Trophoblast cell (in vitro differentiated cells and primary cell): ENCODE measurements at regions not wholly inside any gene's neighbourhood (a gene's known extent, or its start where the extent isn't known, plus 50 kb on each side); places are given as distances from the start of the nearest gene placed in this dataset.

Experiments
- DNase-seq, 2 donors: peaks; one replicate each; pipeline ENCODE4 v3.0.0-alpha.2; 2016
- H2AFZ ChIP-seq: 2 replicates; pipeline ENCODE4 v1.6.1; 2013; ENCODE audit warnings: low read length, moderate library complexity, mild to moderate bottlenecking; ENCODE audit not compliant: insufficient read depth, poor library complexity
- H2AK5ac ChIP-seq: 2 replicates; pipeline ENCODE4 v1.6.1; 2013; ENCODE audit warnings: mild to moderate bottlenecking, low read length
- H2BK120ac ChIP-seq: 2 replicates; pipeline ENCODE4 v1.6.1; 2013; ENCODE audit warnings: low read length, mild to moderate bottlenecking, moderate library complexity; ENCODE audit not compliant: insufficient read depth, poor library complexity
- H2BK12ac ChIP-seq: 2 replicates; pipeline ENCODE4 v1.6.1; 2013; ENCODE audit warnings: mild to moderate bottlenecking, low read length, moderate library complexity
- H2BK5ac ChIP-seq: 2 replicates; pipeline ENCODE4 v1.6.1; 2013; ENCODE audit warnings: low read length, low read depth, moderate library complexity, mild to moderate bottlenecking; ENCODE audit not compliant: poor library complexity
- H3K14ac ChIP-seq: 2 replicates; pipeline ENCODE4 v1.6.1; 2013; ENCODE audit warnings: mild to moderate bottlenecking, low read length
- H3K18ac ChIP-seq: 2 replicates; pipeline ENCODE4 v1.6.1; 2013; ENCODE audit warnings: mild to moderate bottlenecking, low read length
- H3K23ac ChIP-seq: 2 replicates; pipeline ENCODE4 v1.6.1; 2013; ENCODE audit warnings: low read length
- H3K27ac ChIP-seq: 2 replicates; pipeline ENCODE4 v1.5.1; 2013; ENCODE audit warnings: low read depth, mild to moderate bottlenecking, inconsistent platforms, low read length, moderate library complexity
- H3K27me3 ChIP-seq: 2 replicates; pipeline ENCODE4 v1.6.1; 2013; ENCODE audit warnings: inconsistent platforms, mild to moderate bottlenecking, low read length, moderate library complexity; ENCODE audit not compliant: insufficient read depth
- H3K36me3 ChIP-seq, 2 experiments: 1 replicate in 1 of 2; 2 replicates in 1 of 2; pipeline ENCODE4 v1.6.1; 2013; ENCODE audit warnings: low read length in 2 of 2, mild to moderate bottlenecking in 2 of 2, moderate library complexity in 1 of 2; ENCODE audit not compliant: insufficient read depth in 2 of 2, control insufficient read depth in 1 of 2
- H3K4ac ChIP-seq: 2 replicates; pipeline ENCODE4 v1.6.1; 2013; ENCODE audit warnings: low read depth, mild to moderate bottlenecking, low read length, moderate library complexity
- H3K4me1 ChIP-seq, 2 experiments: 1 replicate in 1 of 2; 2 replicates in 1 of 2; pipeline ENCODE4 v1.6.1; 2013; ENCODE audit warnings: low read length in 2 of 2, mild to moderate bottlenecking in 2 of 2, moderate library complexity in 1 of 2; ENCODE audit not compliant: insufficient read depth in 2 of 2, control insufficient read depth in 1 of 2
- H3K4me2 ChIP-seq: 2 replicates; pipeline ENCODE4 v1.6.1; 2013; ENCODE audit warnings: inconsistent platforms, mild to moderate bottlenecking, low read length, moderate library complexity
- H3K4me3 ChIP-seq: 2 replicates; pipeline ENCODE4 v1.5.1; 2013; ENCODE audit warnings: mild to moderate bottlenecking, low read depth, low read length, inconsistent platforms
- H3K79me1 ChIP-seq: one replicate; pipeline ENCODE4 v1.6.1; 2013; ENCODE audit warnings: low read length
- H3K79me2 ChIP-seq: 2 replicates; pipeline ENCODE4 v1.6.1; 2013; ENCODE audit warnings: low read length, mild to moderate bottlenecking; ENCODE audit not compliant: control insufficient read depth, insufficient read depth, poor library complexity
- H3K9ac ChIP-seq: 2 replicates; pipeline ENCODE4 v1.6.1; 2013; ENCODE audit warnings: mild to moderate bottlenecking, low read length
- H3K9me3 ChIP-seq: 2 replicates; pipeline ENCODE4 v1.6.1; 2013; ENCODE audit warnings: low read depth, mild to moderate bottlenecking, control low read depth, inconsistent platforms, low read length; ENCODE audit not compliant: insufficient read depth
- H4K12ac ChIP-seq: 2 replicates; pipeline ENCODE4 v1.6.1; 2013; ENCODE audit warnings: low read depth, mild to moderate bottlenecking, low read length, moderate library complexity
- H4K8ac ChIP-seq: 2 replicates; pipeline ENCODE4 v1.6.1; 2013; ENCODE audit warnings: low read depth, mild to moderate bottlenecking, low read length, moderate library complexity
- H4K91ac ChIP-seq: one replicate; pipeline ENCODE4 v1.6.1; 2013; ENCODE audit warnings: low read depth, mild to moderate bottlenecking, low read length, moderate library complexity
- WGBS: extraction: QIAGEN DNeasy Blood & Tissue Kit; methylation state at CpG from one replicate; pipeline ENCODE4 v1.1.7; 2013; ENCODE audit warnings: missing lambda C conversion rate; ENCODE audit not compliant: insufficient read length, insufficient coverage; ENCODE audit errors: extremely low coverage; 5-methylcytosine and 5-hydroxymethylcytosine counted together

DNA sequence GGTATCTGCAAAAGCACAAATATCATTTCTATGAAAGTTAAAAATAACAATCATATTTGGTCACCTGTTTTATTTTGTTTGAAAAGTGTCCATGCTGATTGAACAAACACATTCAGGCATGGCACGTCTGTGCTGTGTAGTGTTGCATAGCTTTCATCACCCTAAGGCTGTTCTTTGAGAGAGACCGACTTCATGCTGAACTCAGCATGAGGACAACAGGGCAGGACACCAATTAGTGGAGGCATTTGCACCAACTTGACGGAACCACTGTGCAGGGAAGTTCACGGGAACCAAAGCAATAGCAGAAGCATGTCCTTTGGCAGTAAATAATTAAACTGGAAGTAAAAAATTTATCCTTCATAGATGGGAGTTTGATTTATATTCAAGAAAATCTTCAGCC lies 158.4 kb upstream of the SLC7A11 start:
- Histone ChIP-seq H3K23ac (no peak overlapping the region), H3K36me3 (no peaks in the 10 kb centered on the region), H3K4me3 (no peak overlapping the region), H4K91ac (no peak overlapping the region), H3K18ac (no peak overlapping the region), H2BK120ac (no peak overlapping the region), H3K9me3 (no peaks in the 10 kb centered on the region), H2AK5ac (no peak overlapping the region), H3K27me3 (no peaks in the 10 kb centered on the region), H4K12ac (no peak overlapping the region), H4K8ac (no peak overlapping the region), H3K4ac (no peak overlapping the region), H3K27ac (no peak overlapping the region), H2BK12ac (no peak overlapping the region), H3K9ac (no peak overlapping the region), H3K79me2 (no peaks in the 10 kb centered on the region), H3K4me2 (no peak overlapping the region), H3K79me1 (no peaks in the 10 kb centered on the region), H3K14ac (no peak overlapping the region), H3K4me1 (peaks cover 0 to 2% of the 10 kb centered on the region in 2 experiments), H2AFZ (no peak overlapping the region), H2BK5ac (no peak overlapping the region)
- no CpG with 5 or more reads among the region's 4 CpGs for WGBS
- DNase-seq = no peak

- Histone ChIP-seq H2AFZ (no peak overlapping the region), H3K36me3 (no peaks in the 10 kb centered on the region)
Measured at GRCh38 chr4:138400066-138400465, 157.9 kb upstream of the SLC7A11 start.

GRCh38 chr4:138399081-138399480 lies 156.9 kb upstream of the SLC7A11 start:
- Histone ChIP-seq H3K4me2 (no peak overlapping the region), H4K12ac (no peak overlapping the region), H3K27me3 (no peaks in the 10 kb centered on the region), H2BK5ac (no peak overlapping the region), H3K14ac (no peak overlapping the region), H3K18ac (no peak overlapping the region), H3K79me2 (no peaks in the 10 kb centered on the region), H3K23ac (no peak overlapping the region), H4K8ac (no peak overlapping the region), H3K4me1 (no peaks in the 10 kb centered on the region), H3K9me3 (no peaks in the 10 kb centered on the region), H2AFZ (no peak overlapping the region), H3K4me3 (no peak overlapping the region), H2AK5ac (no peak overlapping the region), H3K9ac (no peak overlapping the region), H3K4ac (no peak overlapping the region), H4K91ac (no peak overlapping the region), H3K27ac (no peak overlapping the region), H2BK12ac (no peak overlapping the region), H2BK120ac (no peak overlapping the region), H3K79me1 (no peaks in the 10 kb centered on the region), H3K36me3 (no peaks in the 10 kb centered on the region)
- no peak for DNase-seq

More at GRCh38 chr4:138400066-138400465, 157.9 kb upstream of the SLC7A11 start:
- H4K8ac ChIP-seq = no peak overlapping the region
- H3K4ac ChIP-seq = no peak overlapping the region
- no peak overlapping the region for H3K4me2 ChIP-seq
- no peak overlapping the region for H2AK5ac ChIP-seq
- H3K4me3 ChIP-seq = no peak overlapping the region
- no peak overlapping the region for H3K18ac ChIP-seq
- H3K23ac ChIP-seq = no peak overlapping the region
- H2BK12ac ChIP-seq = no peak overlapping the region
- H3K9me3 ChIP-seq = no peaks in the 10 kb centered on the region
- no peak overlapping the region for H4K12ac ChIP-seq
- no peak overlapping the region for H3K27ac ChIP-seq
- no peaks in the 10 kb centered on the region for H3K79me2 ChIP-seq
- H4K91ac ChIP-seq = no peak overlapping the region
- H2BK120ac ChIP-seq = no peak overlapping the region
- H3K4me1 ChIP-seq = no peaks in the 10 kb centered on the region
- H3K14ac ChIP-seq = no peak overlapping the region
- DNase-seq = no peak
- no peaks in the 10 kb centered on the region for H3K27me3 ChIP-seq
- H3K79me1 ChIP-seq = no peaks in the 10 kb centered on the region
- H3K9ac ChIP-seq = no peak overlapping the region
- H2BK5ac ChIP-seq = no peak overlapping the region

- Histone ChIP-seq H3K14ac (no peak overlapping the region), H2BK12ac (no peak overlapping the region), H3K27me3 (no peaks in the 10 kb centered on the region), H3K4me2 (no peak overlapping the region), H4K91ac (no peak overlapping the region), H3K9me3 (no peaks in the 10 kb centered on the region), H2AK5ac (no peak overlapping the region), H4K8ac (no peak overlapping the region), H3K9ac (no peak overlapping the region), H3K4me3 (no peak overlapping the region), H4K12ac (no peak overlapping the region), H3K36me3 (no peaks in the 10 kb centered on the region), H3K23ac (peak overlapping the region; percentile 13), H3K79me1 (no peaks in the 10 kb centered on the region), H2BK5ac (no peak overlapping the region), H3K4me1 (no peaks in the 10 kb centered on the region), H3K79me2 (no peaks in the 10 kb centered on the region), H3K4ac (no peak overlapping the region), H3K18ac (no peak overlapping the region), H2AFZ (no peak overlapping the region), H2BK120ac (no peak overlapping the region), H3K27ac (no peak overlapping the region)
- no peak for DNase-seq
Measured at GRCh38 chr4:138398322-138398721, 156.2 kb upstream of the SLC7A11 start.
